ENCODE measurements at regions not wholly inside any gene's neighbourhood (a gene's known extent, or its start where the extent isn't known, plus 50 kb on each side); places are given as distances from the start of the nearest gene placed in this dataset.

- no peak overlapping the region for H3K4me3 ChIP-seq (replicated peaks; ENCODE audit: low read depth, low read length)
- TF ChIP-seq, protein P1, sequence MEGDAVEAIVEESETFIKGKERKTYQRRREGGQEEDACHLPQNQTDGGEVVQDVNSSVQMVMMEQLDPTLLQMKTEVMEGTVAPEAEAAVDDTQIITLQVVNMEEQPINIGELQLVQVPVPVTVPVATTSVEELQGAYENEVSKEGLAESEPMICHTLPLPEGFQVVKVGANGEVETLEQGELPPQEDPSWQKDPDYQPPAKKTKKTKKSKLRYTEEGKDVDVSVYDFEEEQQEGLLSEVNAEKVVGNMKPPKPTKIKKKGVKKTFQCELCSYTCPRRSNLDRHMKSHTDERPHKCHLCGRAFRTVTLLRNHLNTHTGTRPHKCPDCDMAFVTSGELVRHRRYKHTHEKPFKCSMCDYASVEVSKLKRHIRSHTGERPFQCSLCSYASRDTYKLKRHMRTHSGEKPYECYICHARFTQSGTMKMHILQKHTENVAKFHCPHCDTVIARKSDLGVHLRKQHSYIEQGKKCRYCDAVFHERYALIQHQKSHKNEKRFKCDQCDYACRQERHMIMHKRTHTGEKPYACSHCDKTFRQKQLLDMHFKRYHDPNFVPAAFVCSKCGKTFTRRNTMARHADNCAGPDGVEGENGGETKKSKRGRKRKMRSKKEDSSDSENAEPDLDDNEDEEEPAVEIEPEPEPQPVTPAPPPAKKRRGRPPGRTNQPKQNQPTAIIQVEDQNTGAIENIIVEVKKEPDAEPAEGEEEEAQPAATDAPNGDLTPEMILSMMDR (IDR thresholded peaks at IDR 0.05; ENCODE audit: insufficient read depth, low read length, poor library complexity, severe bottlenecking), result no peak
- no peak for DNase-seq (ENCODE audit: extremely low read depth, insufficient read length)
- no peaks in the 10 kb centered on the region for H3K36me3 ChIP-seq (ENCODE audit: control insufficient read depth, insufficient read depth, low read length)
- H3K27me3 ChIP-seq (replicated peaks; ENCODE audit: control insufficient read depth, insufficient read depth, low read length), result no peaks in the 10 kb centered on the region
These were observed 569.0 kb downstream of the LTN1 start for GRCh38 chr21:28423521-28424190.

DNA sequence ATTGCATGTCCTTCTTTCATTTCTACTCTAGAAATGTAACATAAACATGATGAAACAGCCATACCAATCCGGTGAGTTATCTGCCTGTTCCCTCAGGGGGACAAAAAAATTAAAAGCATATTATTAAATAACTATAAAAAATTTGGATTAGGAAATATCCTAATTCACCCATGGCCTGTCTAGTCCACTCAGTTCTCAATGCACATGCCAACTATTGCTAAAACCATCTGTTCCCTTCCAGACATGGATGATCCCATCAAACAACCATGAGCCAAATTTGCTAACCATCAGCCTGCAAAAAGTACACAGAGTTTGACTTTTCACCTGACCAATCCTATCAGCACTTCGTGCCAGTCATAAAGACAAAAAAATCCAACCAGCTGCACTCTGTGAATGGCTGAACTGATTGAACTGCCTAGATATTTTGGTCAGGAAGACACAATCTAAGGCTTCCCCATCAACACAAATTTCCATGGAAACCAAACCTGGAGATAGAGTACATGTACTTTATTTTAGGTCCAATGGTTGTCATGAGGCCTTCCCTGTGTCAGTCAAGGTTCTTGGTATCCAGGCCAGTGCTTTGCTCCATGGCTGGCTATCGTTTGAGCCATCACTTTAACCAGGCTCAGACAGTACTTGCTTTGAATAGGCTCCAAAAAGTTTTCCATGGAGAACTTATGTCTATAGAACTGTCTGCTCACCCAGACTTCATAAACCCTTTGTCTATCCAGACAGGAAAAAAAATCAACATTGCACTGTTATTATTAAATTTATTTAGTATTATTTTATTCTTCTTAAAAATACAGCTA, 570.8 kb downstream of the LTN1 start:
- H3K4me3 ChIP-seq (replicated peaks; ENCODE audit: low read depth, low read length), result no peak overlapping the region
- no peaks in the 10 kb centered on the region for H3K27me3 ChIP-seq (replicated peaks; ENCODE audit: control insufficient read depth, insufficient read depth, low read length)
- no peaks in the 10 kb centered on the region for H3K36me3 ChIP-seq (ENCODE audit: control insufficient read depth, insufficient read depth, low read length)
- TF ChIP-seq, protein P1 (IDR thresholded peaks at IDR 0.05; ENCODE audit: insufficient read depth, low read length, poor library complexity, severe bottlenecking), result no peak
- DNase-seq (ENCODE audit: extremely low read depth, insufficient read length), result no peak

GRCh38 chr21:28419811-28420210, 572.9 kb downstream of the LTN1 start:
- no peak for DNase-seq (ENCODE audit: extremely low read depth, insufficient read length)
- no peaks in the 10 kb centered on the region for H3K36me3 ChIP-seq (ENCODE audit: control insufficient read depth, insufficient read depth, low read length)
- no peak overlapping the region for H3K4me3 ChIP-seq (replicated peaks; ENCODE audit: low read depth, low read length)
- H3K27me3 ChIP-seq (replicated peaks; ENCODE audit: control insufficient read depth, insufficient read depth, low read length), result no peaks in the 10 kb centered on the region
- TF ChIP-seq, protein P1 (IDR thresholded peaks at IDR 0.05; ENCODE audit: insufficient read depth, low read length, poor library complexity, severe bottlenecking), result no peak

GRCh38 chr21:28418726-28419514, 573.8 kb downstream of the LTN1 start:
- no peaks in the 10 kb centered on the region for H3K27me3 ChIP-seq (replicated peaks; ENCODE audit: control insufficient read depth, insufficient read depth, low read length)
- DNase-seq (ENCODE audit: extremely low read depth, insufficient read length), result no peak
- TF ChIP-seq, protein P1 (IDR thresholded peaks at IDR 0.05; ENCODE audit: insufficient read depth, low read length, poor library complexity, severe bottlenecking), result no peak

GRCh38 chr21:28410256-28410655, 582.4 kb downstream of the LTN1 start:
- DNase-seq (ENCODE audit: extremely low read depth, insufficient read length), result no peak
- TF ChIP-seq, protein P1 (IDR thresholded peaks at IDR 0.05; ENCODE audit: insufficient read depth, low read length, poor library complexity, severe bottlenecking), result no peak
- Histone ChIP-seq H3K27me3 (replicated peaks; ENCODE audit: control insufficient read depth, insufficient read depth, low read length) (no peaks in the 10 kb centered on the region), H3K36me3 (ENCODE audit: control insufficient read depth, insufficient read depth, low read length) (no peaks in the 10 kb centered on the region), H3K4me3 (replicated peaks; ENCODE audit: low read depth, low read length) (no peak overlapping the region)

More at GRCh38 chr21:28418726-28419514, 573.8 kb downstream of the LTN1 start:
- H3K36me3 ChIP-seq (ENCODE audit: control insufficient read depth, insufficient read depth, low read length), result no peaks in the 10 kb centered on the region
- no peak overlapping the region for H3K4me3 ChIP-seq (replicated peaks; ENCODE audit: low read depth, low read length)
